Neural progenitor cell (in vitro differentiated cells): ENCODE measurements at regions not wholly inside any gene's neighbourhood (a gene's known extent, or its start where the extent isn't known, plus 50 kb on each side); places are given as distances from the start of the nearest gene placed in this dataset.

Experiments used
- DNase-seq: peaks from one replicate; pipeline ENCODE4 v3.0.0-alpha.2; 2016; ENCODE audit warnings: low spot score
- H2AFZ ChIP-seq: fragments of 200-600 bp; sonication (generic); replicated peaks from 2 replicates; pipeline ENCODE4 v1.6.1; 2016; ENCODE audit warnings: antibody characterized with exemption
- H3F3A ChIP-seq: fragments of 200-600 bp; sonication (generic); 2 replicates; pipeline ENCODE4 v1.6.1; 2016; ENCODE audit warnings: antibody characterized with exemption, low read depth
- H3K27ac ChIP-seq: fragments of 200-600 bp; sonication (generic); 2 replicates; pipeline ENCODE4 v1.5.1; 2016; ENCODE audit warnings: mild to moderate bottlenecking
- H3K27me3 ChIP-seq: fragments of 200-600 bp; sonication (generic); 2 replicates; pipeline ENCODE4 v1.6.1; 2016; ENCODE audit warnings: mild to moderate bottlenecking, moderate library complexity
- H3K36me3 ChIP-seq: fragments of 200-600 bp; sonication (generic); 2 replicates; pipeline ENCODE4 v1.5.1; 2016
- H3K4me1 ChIP-seq: fragments of 200-600 bp; sonication (generic); 2 replicates; pipeline ENCODE4 v1.6.1; 2016; ENCODE audit warnings: mixed run types
- H3K4me2 ChIP-seq: fragments of 200-600 bp; sonication (generic); 2 replicates; pipeline ENCODE4 v1.6.1; 2016
- H3K4me3 ChIP-seq: fragments of 200-600 bp; sonication (generic); 2 replicates; pipeline ENCODE4 v1.5.1; 2016
- H3K79me2 ChIP-seq: fragments of 200-600 bp; sonication (generic); 2 replicates; pipeline ENCODE4 v1.6.1; 2016; ENCODE audit warnings: low read depth
- H3K9ac ChIP-seq: fragments of 200-600 bp; sonication (generic); 2 replicates; pipeline ENCODE4 v1.6.1; 2016
- H3K9me3 ChIP-seq: fragments of 200-600 bp; sonication (generic); 2 replicates; pipeline ENCODE4 v1.5.1; 2016; ENCODE audit warnings: low read depth
- H4K20me1 ChIP-seq: fragments of 200-600 bp; sonication (generic); 2 replicates; pipeline ENCODE4 v1.6.1; 2016; ENCODE audit warnings: low read depth
- H3K27ac Mint-ChIP-seq: 3 replicates; pipeline ENCODE4 v1.8.0; 2021; ENCODE audit warnings: mixed read lengths
- H3K27me3 Mint-ChIP-seq: 2 replicates; pipeline ENCODE4 v1.8.0; 2022; ENCODE audit warnings: low read depth, mild to moderate bottlenecking, inconsistent platforms, moderate library complexity, mixed read lengths; ENCODE audit not compliant: insufficient read depth
- H3K36me3 Mint-ChIP-seq: 3 replicates; pipeline ENCODE4 v1.8.0; 2021; ENCODE audit warnings: mixed read lengths
- H3K4me1 Mint-ChIP-seq: 3 replicates; pipeline ENCODE4 v1.8.0; 2021; ENCODE audit warnings: mixed read lengths
- H3K4me3 Mint-ChIP-seq: 3 replicates; pipeline ENCODE4 v1.8.0; 2021; ENCODE audit warnings: mild to moderate bottlenecking, moderate library complexity, mixed read lengths
- H3K9me3 Mint-ChIP-seq: 3 replicates; pipeline ENCODE4 v1.8.0; 2020; ENCODE audit warnings: mixed read lengths
- EZH2 ChIP-seq: fragments of 200-600 bp; sonication (generic); IDR thresholded peaks from 2 replicates; pipeline ENCODE4 v1.6.1; 2017; ENCODE audit warnings: antibody characterized with exemption, mild to moderate bottlenecking, moderate library complexity
- EZH2phosphoT487 ChIP-seq: fragments of 200-600 bp; sonication (generic); IDR thresholded peaks from 2 replicates; pipeline ENCODE4 v1.6.1; 2017; ENCODE audit warnings: antibody characterized with exemption
- TF ChIP-seq, protein P1 (sequence below): fragments of 200-600 bp; sonication (generic); IDR thresholded peaks from 2 replicates; pipeline ENCODE4 v1.5.1; 2017; ENCODE audit warnings: antibody characterized with exemption, mild to moderate bottlenecking

DNA sequence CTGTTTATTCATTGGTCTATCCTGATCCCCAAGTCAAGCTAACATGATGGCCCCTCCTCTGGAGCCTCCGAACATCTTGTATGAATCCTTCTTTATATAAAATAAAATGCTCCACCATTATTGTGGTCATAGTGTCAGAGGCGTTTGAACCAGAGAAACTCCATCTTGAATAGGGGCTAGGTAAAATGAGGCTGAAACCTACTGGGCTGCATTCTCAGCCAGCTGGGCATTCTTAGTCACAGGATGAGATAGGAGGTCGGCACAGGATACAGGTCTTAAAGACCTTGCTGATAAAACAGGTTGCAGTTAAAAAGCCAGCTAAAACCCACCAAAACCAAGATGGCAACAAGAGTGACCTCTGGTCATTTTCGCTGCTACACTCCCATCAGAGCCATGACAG is 905.8 kb upstream of the AUTS2 start:
- H4K20me1 ChIP-seq, result no peaks in the 10 kb centered on the region
- no peaks in the 10 kb centered on the region for H3K36me3 ChIP-seq
- H3K27me3 Mint-ChIP-seq, result peaks cover 3% of the 10 kb centered on the region
- no peak overlapping the region for H3K27ac Mint-ChIP-seq
- H3K4me1 ChIP-seq, result peaks cover 13% of the 10 kb centered on the region
- H2AFZ ChIP-seq, result no peak overlapping the region
- H3K79me2 ChIP-seq, result no peaks in the 10 kb centered on the region
- no peak overlapping the region for H3K9ac ChIP-seq
- H3K4me1 Mint-ChIP-seq, result peaks cover 35% of the 10 kb centered on the region
- H3K9me3 Mint-ChIP-seq, result peaks cover 13% of the 10 kb centered on the region
- TF ChIP-seq EZH2, result no peak
- no peak for TF ChIP-seq EZH2phosphoT487
- TF ChIP-seq, protein P1, sequence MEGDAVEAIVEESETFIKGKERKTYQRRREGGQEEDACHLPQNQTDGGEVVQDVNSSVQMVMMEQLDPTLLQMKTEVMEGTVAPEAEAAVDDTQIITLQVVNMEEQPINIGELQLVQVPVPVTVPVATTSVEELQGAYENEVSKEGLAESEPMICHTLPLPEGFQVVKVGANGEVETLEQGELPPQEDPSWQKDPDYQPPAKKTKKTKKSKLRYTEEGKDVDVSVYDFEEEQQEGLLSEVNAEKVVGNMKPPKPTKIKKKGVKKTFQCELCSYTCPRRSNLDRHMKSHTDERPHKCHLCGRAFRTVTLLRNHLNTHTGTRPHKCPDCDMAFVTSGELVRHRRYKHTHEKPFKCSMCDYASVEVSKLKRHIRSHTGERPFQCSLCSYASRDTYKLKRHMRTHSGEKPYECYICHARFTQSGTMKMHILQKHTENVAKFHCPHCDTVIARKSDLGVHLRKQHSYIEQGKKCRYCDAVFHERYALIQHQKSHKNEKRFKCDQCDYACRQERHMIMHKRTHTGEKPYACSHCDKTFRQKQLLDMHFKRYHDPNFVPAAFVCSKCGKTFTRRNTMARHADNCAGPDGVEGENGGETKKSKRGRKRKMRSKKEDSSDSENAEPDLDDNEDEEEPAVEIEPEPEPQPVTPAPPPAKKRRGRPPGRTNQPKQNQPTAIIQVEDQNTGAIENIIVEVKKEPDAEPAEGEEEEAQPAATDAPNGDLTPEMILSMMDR, result no peak
- no peak overlapping the region for H3K4me3 Mint-ChIP-seq
- no peaks in the 10 kb centered on the region for H3K27me3 ChIP-seq
- H3F3A ChIP-seq, result peaks cover 10% of the 10 kb centered on the region
- H3K4me3 ChIP-seq, result no peak overlapping the region
- H3K9me3 ChIP-seq, result no peaks in the 10 kb centered on the region
- no peaks in the 10 kb centered on the region for H3K36me3 Mint-ChIP-seq
- no peak for DNase-seq
- H3K27ac ChIP-seq, result no peak overlapping the region
- no peak overlapping the region for H3K4me2 ChIP-seq

GRCh38 chr7:68694656-68695055 is 903.6 kb upstream of the AUTS2 start:
- Histone ChIP-seq H3K27ac (no peak overlapping the region), H2AFZ (no peak overlapping the region), H3K4me2 (no peak overlapping the region), H3K4me1 (no peaks in the 10 kb centered on the region), H3K36me3 (no peaks in the 10 kb centered on the region), H3K79me2 (no peaks in the 10 kb centered on the region), H3K4me3 (no peak overlapping the region), H4K20me1 (no peaks in the 10 kb centered on the region), H3F3A (no peaks in the 10 kb centered on the region), H3K9me3 (no peaks in the 10 kb centered on the region), H3K9ac (no peak overlapping the region), H3K27me3 (no peaks in the 10 kb centered on the region)
- no peaks in the 10 kb centered on the region for H3K36me3 Mint-ChIP-seq
- TF ChIP-seq, protein P1, result no peak
- TF ChIP-seq EZH2 (no peak), EZH2phosphoT487 (no peak)
- DNase-seq, result no peak
- peaks cover 4% of the 10 kb centered on the region for H3K27me3 Mint-ChIP-seq
- H3K4me1 Mint-ChIP-seq, result peaks cover 16% of the 10 kb centered on the region
- H3K27ac Mint-ChIP-seq, result no peak overlapping the region
- H3K4me3 Mint-ChIP-seq, result no peak overlapping the region
- peaks cover 13% of the 10 kb centered on the region for H3K9me3 Mint-ChIP-seq

DNA sequence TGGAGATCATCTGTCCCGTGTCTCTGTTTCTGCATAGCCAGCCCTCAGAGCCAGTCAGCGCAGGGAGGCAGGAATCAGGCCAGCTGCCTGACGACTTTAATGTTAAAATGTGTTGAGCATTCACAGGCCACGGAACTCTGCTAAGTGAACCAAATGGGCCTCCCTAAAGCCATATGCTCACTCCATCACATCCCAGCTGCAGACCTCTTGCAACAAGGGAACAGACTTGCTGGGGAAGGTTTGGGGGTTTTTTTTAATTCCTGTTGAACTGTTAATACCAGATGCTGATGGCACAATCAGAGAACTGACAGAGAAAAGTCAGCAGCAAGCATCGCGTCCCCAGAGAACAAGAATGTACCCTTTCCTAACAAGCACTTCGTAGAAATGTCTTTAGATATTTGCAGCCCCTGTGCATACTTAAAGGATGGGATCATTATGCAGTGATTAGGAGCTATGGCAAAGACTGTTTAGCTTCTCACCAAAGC is 900.4 kb upstream of the AUTS2 start:
- Mint-ChIP-seq H3K27me3 (peaks cover 4% of the 10 kb centered on the region), H3K4me3 (no peak overlapping the region), H3K27ac (no peak overlapping the region), H3K36me3 (no peaks in the 10 kb centered on the region), H3K4me1 (peaks cover 3% of the 10 kb centered on the region), H3K9me3 (peaks cover 13% of the 10 kb centered on the region)
- H2AFZ ChIP-seq, result no peak overlapping the region
- no peaks in the 10 kb centered on the region for H4K20me1 ChIP-seq
- TF ChIP-seq EZH2phosphoT487 (no peak), EZH2 (no peak)
- TF ChIP-seq, protein P1, result no peak
- H3K27me3 ChIP-seq, result no peaks in the 10 kb centered on the region
- no peak overlapping the region for H3K4me2 ChIP-seq
- H3K9me3 ChIP-seq, result no peaks in the 10 kb centered on the region
- H3K9ac ChIP-seq, result no peak overlapping the region
- no peak overlapping the region for H3K27ac ChIP-seq
- DNase-seq, result no peak
- H3K79me2 ChIP-seq, result no peaks in the 10 kb centered on the region
- no peaks in the 10 kb centered on the region for H3K4me1 ChIP-seq
- H3F3A ChIP-seq, result no peaks in the 10 kb centered on the region
- H3K4me3 ChIP-seq, result no peak overlapping the region
- H3K36me3 ChIP-seq, result no peaks in the 10 kb centered on the region
